Breast epithelium (tissue), 4 donors: ENCODE measurements at regions not wholly inside any gene's neighbourhood (a gene's known extent, or its start where the extent isn't known, plus 50 kb on each side); places are given as distances from the start of the nearest gene placed in this dataset.

Experiments used
- DNase-seq, 2 donors: peaks; one replicate each; pipeline ENCODE4 v3.0.0-alpha.2; 2019; ENCODE audit warnings: low spot score in 2 of 2
- H3K27ac ChIP-seq, 2 donors: fragments of 200-600 bp; sonication (generic) in 1 of 2; one replicate each; pipeline ENCODE4 v1.5.1; 2016 to 2019; ENCODE audit warnings: mild to moderate bottlenecking in 1 of 2
- H3K27me3 ChIP-seq, 2 donors: fragments of 200-600 bp; sonication (generic) in 1 of 2; one replicate each; pipeline versions ENCODE4 v1.5.1 to v1.6.0; 2017 to 2019; ENCODE audit warnings: control low read depth in 1 of 2, mild to moderate bottlenecking in 1 of 2
- H3K36me3 ChIP-seq: fragments of 200-600 bp; one replicate; pipeline ENCODE4 v1.5.1; 2019
- H3K4me1 ChIP-seq, 2 donors: fragments of 200-600 bp; sonication (generic); one replicate each; pipeline ENCODE4 v1.5.1; 2016 to 2019; ENCODE audit warnings: control low read depth in 1 of 2
- H3K4me3 ChIP-seq, 3 donors: fragments of 200-600 bp; sonication (generic); 1 replicate in 2 of 3; 2 replicates in 1 of 3; pipeline ENCODE4 v1.5.1; 2016 to 2019; ENCODE audit warnings: mild to moderate bottlenecking in 3 of 3, moderate library complexity in 2 of 3
- H3K9me3 ChIP-seq, 2 donors: fragments of 200-600 bp; sonication (generic) in 1 of 2; one replicate each; pipeline ENCODE4 v1.5.1; 2016 to 2019; ENCODE audit warnings: control low read depth in 1 of 2
- CTCF ChIP-seq, 3 donors: fragments of 450-650 bp; IDR thresholded peaks; one replicate each; pipeline ENCODE4 v1.5.1; 2016 to 2017; ENCODE audit warnings: antibody characterized with exemption in 3 of 3, mild to moderate bottlenecking in 3 of 3, moderate library complexity in 3 of 3
- POLR2A ChIP-seq: fragments of 450-650 bp; IDR thresholded peaks from one replicate; pipeline ENCODE4 v1.6.1; 2016; ENCODE audit warnings: antibody characterized with exemption, mild to moderate bottlenecking, moderate library complexity
- POLR2AphosphoS5 ChIP-seq, 3 donors: sonication (generic); formaldehyde crosslinking; IDR thresholded peaks; one replicate each; pipeline ENCODE4 v1.6.1; 2017; ENCODE audit warnings: antibody characterized with exemption in 3 of 3
- intact Hi-C: fragments of 100-400 bp; cut with DNase I; formaldehyde crosslinking; loops from one replicate; pipeline ENCODE4 v1.15.1; 2023; ENCODE audit warnings: low total_unique reads

DNA sequence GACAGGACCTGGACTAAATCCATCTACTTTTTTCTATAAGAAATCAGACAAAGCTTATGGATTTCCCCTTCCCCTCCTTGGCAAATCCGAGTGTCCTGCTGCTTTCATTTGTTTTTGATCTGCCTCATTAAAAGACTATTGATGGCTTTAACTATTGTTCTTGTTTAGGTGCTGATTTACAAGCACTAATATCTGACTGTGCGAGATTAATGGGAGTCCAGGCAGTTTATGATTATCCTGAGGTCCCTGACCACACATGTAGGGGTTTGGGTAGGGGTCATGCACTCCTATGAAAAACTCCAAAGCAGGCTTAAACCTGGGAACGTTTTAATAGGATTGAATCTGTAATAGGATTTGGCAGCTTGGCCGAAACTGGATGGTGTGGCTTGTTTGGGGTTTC, 317.5 kb upstream of the POU3F2 start:
- Histone ChIP-seq H3K27ac (no peak overlapping the region), H3K9me3 (no peaks in the 10 kb centered on the region), H3K4me1 (no peaks in the 10 kb centered on the region), H3K36me3 (no peaks in the 10 kb centered on the region), H3K27me3 (no peaks in the 10 kb centered on the region), H3K4me3 (no peak overlapping the region)
- TF ChIP-seq POLR2A (no peak), POLR2AphosphoS5 (IDR thresholded peaks at IDR 0.05) (no peak), CTCF (IDR thresholded peaks at IDR 0.05) (no peak)
- intact Hi-C loops: no loop called here
- DNase-seq: no peak

GRCh38 chr6:98525860-98526259, 308.5 kb upstream of the POU3F2 start:
- no peaks in the 10 kb centered on the region for H3K27me3 ChIP-seq
- no peaks in the 10 kb centered on the region for H3K4me1 ChIP-seq
- DNase-seq: no peak
- intact Hi-C loops: no loop called here
- no peak overlapping the region for H3K4me3 ChIP-seq
- H3K27ac ChIP-seq: no peak overlapping the region
- TF ChIP-seq POLR2AphosphoS5 (IDR thresholded peaks at IDR 0.05) (no peak), POLR2A (no peak), CTCF (IDR thresholded peaks at IDR 0.05) (no peak)
- peaks cover 4 to 6% of the 10 kb centered on the region in 2 donors for H3K9me3 ChIP-seq
- H3K36me3 ChIP-seq: no peaks in the 10 kb centered on the region

- no peak overlapping the region for H3K27ac ChIP-seq
- H3K4me1 ChIP-seq: no peaks in the 10 kb centered on the region
- no peaks in the 10 kb centered on the region for H3K36me3 ChIP-seq
- no peak for DNase-seq
- no peaks in the 10 kb centered on the region for H3K27me3 ChIP-seq
- peaks cover 4 to 6% of the 10 kb centered on the region in 2 donors for H3K9me3 ChIP-seq
- no peak for TF ChIP-seq CTCF (IDR thresholded peaks at IDR 0.05)
- TF ChIP-seq POLR2A: no peak
- TF ChIP-seq POLR2AphosphoS5 (IDR thresholded peaks at IDR 0.05): no peak
- no peak overlapping the region for H3K4me3 ChIP-seq
- intact Hi-C loops: no loop called here
Observed at GRCh38 chr6:98526465-98526864, 307.9 kb upstream of the POU3F2 start.

DNA sequence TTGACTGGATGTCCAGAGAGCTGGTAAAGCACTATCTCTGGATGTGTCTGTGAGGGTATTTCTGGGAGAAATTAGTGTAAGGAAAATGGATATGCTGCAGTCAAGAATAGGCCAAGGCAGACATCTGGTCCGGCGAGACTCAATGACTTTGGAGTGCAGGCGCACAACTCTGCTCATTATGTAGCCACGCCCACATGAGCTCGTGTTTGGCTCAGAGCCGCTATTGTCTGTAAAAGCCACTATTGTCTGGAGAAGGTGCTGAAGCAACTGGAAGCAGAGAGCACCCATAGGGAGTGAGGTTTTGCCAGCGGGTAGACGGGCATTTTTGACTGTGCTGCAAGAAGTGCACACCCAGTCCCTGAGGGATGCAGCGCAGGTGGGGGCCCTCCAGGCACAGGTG, 305.0 kb upstream of the POU3F2 start:
- no peak overlapping the region for H3K4me3 ChIP-seq

GRCh38 chr6:98530732-98531131, 303.6 kb upstream of the POU3F2 start:
- intact Hi-C loops: loop anchor here (5.0 kb wide), 1 partner anchor 83 kb away; no protein-coding TSS in a partner anchor
- Histone ChIP-seq H3K27me3 (no peaks in the 10 kb centered on the region), H3K4me1 (no peaks in the 10 kb centered on the region), H3K9me3 (peaks cover 4 to 9% of the 10 kb centered on the region in 2 donors), H3K36me3 (no peaks in the 10 kb centered on the region), H3K4me3 (no peak overlapping the region), H3K27ac (no peak overlapping the region)
- TF ChIP-seq CTCF (IDR thresholded peaks at IDR 0.05) (no peak), POLR2AphosphoS5 (IDR thresholded peaks at IDR 0.05) (no peak), POLR2A (no peak)
- no peak for DNase-seq

More for the DNA sequence above, 305.0 kb upstream of the POU3F2 start:
- no peaks in the 10 kb centered on the region for H3K27me3 ChIP-seq
- H3K4me1 ChIP-seq: no peaks in the 10 kb centered on the region
- no peaks in the 10 kb centered on the region for H3K36me3 ChIP-seq
- peaks cover 4 to 9% of the 10 kb centered on the region in 2 donors for H3K9me3 ChIP-seq
- TF ChIP-seq POLR2AphosphoS5 (IDR thresholded peaks at IDR 0.05) (no peak), CTCF (IDR thresholded peaks at IDR 0.05) (no peak), POLR2A (no peak)
- no peak for DNase-seq
- H3K27ac ChIP-seq: no peak overlapping the region
- intact Hi-C loops: no loop called here
